IMR-90 (cell line): ENCODE measurements at regions not wholly inside any gene's neighbourhood (a gene's known extent, or its start where the extent isn't known, plus 50 kb on each side); places are given as distances from the start of the nearest gene placed in this dataset.

Experiments used
- ATAC-seq: fragments of 200-7000 bp; cut with Tn5 transposase; 2 replicates; pipeline ENCODE4 v1.9.1; 2020; ENCODE audit warnings: low read depth, mild to moderate bottlenecking, moderate library complexity
- BruUV-seq: library from RNA; stranded (reverse); fragments of 400-500 nt; replicated peaks from 2 replicates; lab custom pipeline; 2021; lab: Mats Ljungman, UMichigan
- CTCF ChIA-PET: fragments of 300-600 bp; formaldehyde crosslinking; extraction: SDS; loops from one replicate; lab custom pipeline; 2021; ENCODE audit warnings: antibody characterized with exemption; lab: Yijun Ruan, JAX
- POLR2A ChIA-PET: fragments of 300-600 bp; sonication (Branson Sonifier 250); formaldehyde crosslinking; loops from one replicate; lab custom pipeline; 2022; ENCODE audit warnings: antibody characterized with exemption; ENCODE audit not compliant: unreplicated experiment; lab: Charles Lee
- DNase-seq: peaks from one replicate; pipeline ENCODE4 v3.0.0; 2013
- H2AFZ ChIP-seq: replicated peaks from 2 replicates; pipeline ENCODE3; 2013; ENCODE audit warnings: low read length, mild to moderate bottlenecking; ENCODE audit not compliant: poor library complexity
- H2AK5ac ChIP-seq: 2 replicates; pipeline ENCODE4 v1.6.1; 2013; ENCODE audit warnings: low read depth, low read length, inconsistent platforms
- H2AK9ac ChIP-seq: replicated peaks from 2 replicates; pipeline ENCODE3; 2013; ENCODE audit warnings: mild to moderate bottlenecking, low read depth, low read length, moderate library complexity; ENCODE audit not compliant: poor library complexity
- H2BK120ac ChIP-seq: 2 replicates; pipeline ENCODE4 v1.6.1; 2013; ENCODE audit warnings: low read depth, low read length, inconsistent platforms
- H2BK15ac ChIP-seq: 3 replicates; pipeline ENCODE4 v1.6.1; 2013; ENCODE audit warnings: low read depth, low read length, inconsistent platforms
- H2BK20ac ChIP-seq: 2 replicates; pipeline ENCODE4 v1.6.1; 2013; ENCODE audit warnings: low read depth, mild to moderate bottlenecking, inconsistent platforms, low read length, moderate library complexity
- H2BK5ac ChIP-seq: 2 replicates; pipeline ENCODE4 v1.6.1; 2013; ENCODE audit warnings: mild to moderate bottlenecking, low read depth, low read length, inconsistent platforms; ENCODE audit not compliant: poor library complexity, severe bottlenecking
- H3K14ac ChIP-seq: replicated peaks from 2 replicates; pipeline ENCODE4 v1.6.1; 2013; ENCODE audit warnings: low read depth, low read length, inconsistent platforms
- H3K18ac ChIP-seq: 2 replicates; pipeline ENCODE4 v1.6.1; 2013; ENCODE audit warnings: low read depth, low read length, control low read depth
- H3K23ac ChIP-seq: 2 replicates; pipeline ENCODE4 v1.6.1; 2013; ENCODE audit warnings: low read depth, low read length, inconsistent platforms
- H3K27ac ChIP-seq: 2 replicates; pipeline ENCODE4 v1.5.1; 2013; ENCODE audit warnings: mild to moderate bottlenecking, control low read depth, low read length; ENCODE audit not compliant: insufficient read depth
- H3K27me3 ChIP-seq: 2 replicates; pipeline ENCODE4 v1.6.1; 2013; ENCODE audit warnings: low read length; ENCODE audit not compliant: control insufficient read depth, insufficient read depth
- H3K36me3 ChIP-seq: 2 replicates; pipeline ENCODE4 v1.6.1; 2013; ENCODE audit warnings: low read length, mixed read lengths; ENCODE audit not compliant: control insufficient read depth, insufficient read depth
- H3K4ac ChIP-seq: 2 replicates; pipeline ENCODE4 v1.6.1; 2013; ENCODE audit warnings: low read depth, low read length, inconsistent platforms
- H3K4me1 ChIP-seq: 2 replicates; pipeline ENCODE4 v1.6.1; 2013; ENCODE audit warnings: low read length, mixed read lengths; ENCODE audit not compliant: control insufficient read depth, insufficient read depth
- H3K4me2 ChIP-seq: 2 replicates; pipeline ENCODE4 v1.6.1; 2013; ENCODE audit warnings: low read depth, mild to moderate bottlenecking, control low read depth, low read length, moderate library complexity
- H3K4me3 ChIP-seq: 2 replicates; pipeline ENCODE4 v1.5.1; 2013; ENCODE audit warnings: low read depth, mild to moderate bottlenecking, control low read depth, low read length, moderate library complexity; ENCODE audit not compliant: insufficient read depth
- H3K56ac ChIP-seq: 2 replicates; pipeline ENCODE4 v1.6.1; 2013; ENCODE audit warnings: low read length, inconsistent platforms; ENCODE audit not compliant: insufficient read depth; ENCODE audit errors: extremely low read depth
- H3K79me1 ChIP-seq, 2 experiments: 2 replicates each; pipeline ENCODE4 v1.6.1; 2013; ENCODE audit warnings: low read length in 2 of 2, inconsistent platforms in 1 of 2, low read depth in 1 of 2
- H3K9ac ChIP-seq: 2 replicates; pipeline ENCODE4 v1.6.1; 2013; ENCODE audit warnings: low read depth, low read length, control low read depth
- H3K9me1 ChIP-seq: 2 replicates; pipeline ENCODE4 v1.6.1; 2013; ENCODE audit warnings: low read length, inconsistent platforms; ENCODE audit not compliant: insufficient read depth
- H3K9me3 ChIP-seq: 2 replicates; pipeline ENCODE4 v1.6.1; 2013; ENCODE audit warnings: low read length; ENCODE audit not compliant: control insufficient read depth, insufficient read depth
- H4K20me1 ChIP-seq: 2 replicates; pipeline ENCODE4 v1.6.1; 2013; ENCODE audit warnings: low read length, inconsistent platforms; ENCODE audit not compliant: insufficient read depth
- H4K5ac ChIP-seq: 2 replicates; pipeline ENCODE4 v1.6.1; 2013; ENCODE audit warnings: mild to moderate bottlenecking, low read depth, low read length, control low read depth
- H4K8ac ChIP-seq, 2 experiments: 2 replicates each; pipeline ENCODE4 v1.6.1; 2013; ENCODE audit warnings: low read depth in 2 of 2, low read length in 2 of 2, control low read depth in 1 of 2, inconsistent platforms in 1 of 2
- H4K91ac ChIP-seq: 2 replicates; pipeline ENCODE4 v1.6.1; 2013; ENCODE audit warnings: low read depth, low read length, inconsistent platforms; ENCODE audit not compliant: insufficient read depth
- BHLHE40 ChIP-seq: fragments of 150-350 bp; IDR thresholded peaks from 2 replicates; pipeline ENCODE4 v1.6.1; 2016; ENCODE audit warnings: mild to moderate bottlenecking, low read depth, low read length
- CTCF ChIP-seq: conservative IDR thresholded peaks from 2 replicates; pipeline ENCODE4 v1.5.1; 2012; ENCODE audit warnings: mild to moderate bottlenecking, low read depth, low read length, improper control_type of control experiment
- MAFK ChIP-seq: IDR thresholded peaks from 2 replicates; pipeline ENCODE4 v1.6.1; 2012; ENCODE audit warnings: low read depth, low read length, improper control_type of control experiment
- WGBS, 2 experiments: methylation state at CpG; one replicate each; pipeline versions ENCODE4 v1.1.5 to v1.1.7; 2013; ENCODE audit warnings: missing lambda C conversion rate in 2 of 2; ENCODE audit not compliant: insufficient read length in 1 of 2; ENCODE audit errors: extremely low coverage in 2 of 2; 5-methylcytosine and 5-hydroxymethylcytosine counted together
- dilution Hi-C: fragments of 300-500 bp; cut with HindIII; formaldehyde crosslinking; loops from one replicate; pipeline ENCODE4 v1.14.3; 2018; ENCODE audit warnings: low sequenced_read_pairs; ENCODE audit not compliant: unreplicated experiment
- in situ Hi-C: fragments of 300-500 bp; cut with MboI; formaldehyde crosslinking; loops from 3 replicates; pipeline ENCODE4 v1.14.3; 2019; ENCODE audit warnings: low sequenced_read_pairs, inconsistent platforms, mixed read lengths
- intact Hi-C: fragments of 100-400 bp; cut with micrococcal nuclease; formaldehyde crosslinking; loops from 2 replicates; pipeline ENCODE4 v1.10.0; 2022

- CTCF ChIA-PET, result no interaction called here
- peaks cover 0 to 52% of the 10 kb centered on the region in 2 experiments; a peak in 2 of 4 replicates for H3K79me1 ChIP-seq
- H3K9me3 ChIP-seq, result no peaks in the 10 kb centered on the region
- POLR2A ChIA-PET, result interaction anchor here (2.0 kb wide), 1 partner anchor 10 kb away, joined by 6 read pairs; no protein-coding TSS in a partner anchor
- peak overlapping the region; percentile 99 for H2BK20ac ChIP-seq
- peak overlapping the region; percentile 99 for H2BK120ac ChIP-seq
- peak overlapping the region; percentile 96 for H2BK15ac ChIP-seq
- peak overlapping the region; percentile 64 to 94 for H4K8ac ChIP-seq
- H3K27me3 ChIP-seq, result no peaks in the 10 kb centered on the region
- H2AFZ ChIP-seq, result no peak overlapping the region
- no peak overlapping the region for H2AK9ac ChIP-seq
- H4K5ac ChIP-seq, result peak overlapping the region; percentile 98; the same call in 1 of the 2 replicates
- DNase-seq, result peak; percentile 68
- no peaks in the 10 kb centered on the region for H4K20me1 ChIP-seq
- peak overlapping the region; percentile 98; the same call in 1 of the 2 replicates for H3K4ac ChIP-seq
- H3K4me1 ChIP-seq, result peaks cover 28% of the 10 kb centered on the region
- H2BK5ac ChIP-seq, result peak overlapping the region; percentile 80
- H3K4me3 ChIP-seq, result no peak overlapping the region
- H3K18ac ChIP-seq, result peak overlapping the region; percentile 95; the same call in 1 of the 2 replicates
- no peak overlapping the region; the same call in 1 of the 2 replicates for H3K9ac ChIP-seq
- H3K4me2 ChIP-seq, result peak overlapping the region; percentile 37; the same call in 1 of the 2 replicates
- dilution Hi-C loops (no loop called here), in situ Hi-C loops (no loop called here), intact Hi-C loops (no loop called here)
- WGBS, 2 experiments, result no CpG with 5 or more reads among the region's 7 CpGs
- no TSS peak for BruUV-seq
- TF ChIP-seq BHLHE40 (peak; percentile 91), MAFK (no peak), CTCF (no peak)
- no peak; the same call in 1 of the 2 replicates for ATAC-seq
- peak overlapping the region; percentile 94; the same call in 1 of the 2 replicates for H3K27ac ChIP-seq
- peak overlapping the region; percentile 90 for H3K23ac ChIP-seq
- H4K91ac ChIP-seq, result peak overlapping the region; percentile 99
- H3K14ac ChIP-seq, result peak overlapping the region; percentile 98
- peaks cover 31% of the 10 kb centered on the region for H3K9me1 ChIP-seq
- peak overlapping the region; percentile 90; the same call in 1 of the 2 replicates for H3K56ac ChIP-seq
- peak overlapping the region; percentile 97; the same call in 1 of the 2 replicates for H2AK5ac ChIP-seq
- H3K36me3 ChIP-seq, result no peaks in the 10 kb centered on the region
These were observed 231.0 kb downstream of the ESM1 start for GRCh38 chr5:54754420-54754819.
